NCI-H2029 treated with DMSO at 0.1 percent for 48 hours (cell line): ENCODE measurements at regions not wholly inside any gene's neighbourhood (a gene's known extent, or its start where the extent isn't known, plus 50 kb on each side); places are given as distances from the start of the nearest gene placed in this dataset.

Source experiments
- DNase-seq: peaks from one replicate; lab custom pipeline; 2025; lab: John Stamatoyannopoulos, UW

DNA sequence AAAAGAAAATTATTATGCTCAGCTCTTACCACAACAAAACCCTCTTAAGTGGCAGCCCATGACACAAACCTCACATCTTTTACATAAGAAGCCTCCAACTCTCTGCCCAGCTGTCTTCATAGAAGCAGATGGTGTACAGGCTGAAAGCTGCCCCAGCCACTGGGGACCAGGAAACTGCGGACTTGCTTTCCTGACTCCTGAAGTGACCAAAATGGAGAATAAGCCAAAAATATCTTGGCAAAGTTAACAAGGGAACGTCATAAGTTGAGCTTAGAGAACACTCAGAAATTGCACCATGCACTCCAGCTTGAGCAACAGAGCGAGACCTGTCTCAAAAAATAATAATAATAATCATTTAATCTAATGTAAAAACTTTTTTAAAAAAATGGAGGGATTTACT is 160.3 kb upstream of the CDYL start:
- DNase-seq = no peak

DNA sequence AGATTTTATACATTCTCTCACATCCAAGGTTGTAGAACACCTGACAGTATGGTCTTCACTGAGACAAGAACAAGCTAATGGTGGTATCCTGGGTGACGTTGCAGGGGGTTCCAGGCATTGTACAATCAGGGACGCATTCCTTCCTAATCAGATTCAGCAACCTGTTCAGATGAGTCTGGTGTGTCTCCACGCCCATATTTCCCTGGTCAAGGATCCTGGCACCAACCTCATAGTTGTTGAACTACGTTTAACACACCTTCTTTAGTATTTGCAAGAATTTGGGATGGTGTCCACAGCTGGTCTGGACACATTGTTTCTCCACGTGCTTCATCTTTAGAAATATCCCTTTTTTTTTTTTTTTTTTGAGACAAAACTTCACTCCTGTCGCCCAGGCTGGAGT is 161.0 kb upstream of the CDYL start:
- no peak for DNase-seq

DNA sequence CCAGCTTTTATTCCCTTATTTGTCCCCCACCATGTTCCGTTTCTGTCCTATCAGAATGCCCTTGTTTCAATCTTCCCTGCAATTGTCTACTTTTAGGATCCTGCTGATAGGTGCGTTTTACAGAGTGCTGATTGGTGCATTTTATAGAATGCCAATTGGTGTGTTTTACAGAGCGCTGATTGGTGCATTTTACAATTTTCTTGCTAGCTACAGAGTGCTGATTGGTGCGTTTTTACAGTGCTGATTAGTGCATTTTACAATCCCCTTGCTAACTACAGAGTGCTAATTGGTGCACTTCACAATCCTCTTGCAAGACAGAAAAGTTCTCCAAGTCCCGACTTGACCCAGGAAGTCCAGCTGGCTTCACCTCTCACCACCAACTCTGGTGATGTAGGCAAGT is 161.6 kb upstream of the CDYL start:
- DNase-seq = no peak

DNA sequence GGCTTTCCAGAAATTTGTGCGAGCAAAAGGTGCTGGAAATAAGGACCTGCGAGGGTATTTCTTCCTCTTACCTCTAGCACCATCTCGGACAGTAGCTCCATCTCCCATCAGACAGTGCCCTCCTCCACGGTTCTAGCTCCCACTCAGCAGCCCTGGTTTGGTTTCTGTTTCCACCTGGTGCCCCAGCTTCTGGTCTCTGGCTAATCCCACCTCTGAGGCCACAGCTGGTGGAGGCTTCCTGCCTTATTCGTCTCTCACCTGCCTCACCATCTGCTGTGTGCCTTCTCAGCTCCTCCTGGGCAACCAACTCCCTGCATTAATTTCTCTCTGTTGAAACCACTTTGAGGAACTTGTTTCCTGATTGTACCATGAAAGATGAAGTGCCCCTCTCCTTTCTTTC is 162.4 kb upstream of the CDYL start:
- DNase-seq = no peak

DNA sequence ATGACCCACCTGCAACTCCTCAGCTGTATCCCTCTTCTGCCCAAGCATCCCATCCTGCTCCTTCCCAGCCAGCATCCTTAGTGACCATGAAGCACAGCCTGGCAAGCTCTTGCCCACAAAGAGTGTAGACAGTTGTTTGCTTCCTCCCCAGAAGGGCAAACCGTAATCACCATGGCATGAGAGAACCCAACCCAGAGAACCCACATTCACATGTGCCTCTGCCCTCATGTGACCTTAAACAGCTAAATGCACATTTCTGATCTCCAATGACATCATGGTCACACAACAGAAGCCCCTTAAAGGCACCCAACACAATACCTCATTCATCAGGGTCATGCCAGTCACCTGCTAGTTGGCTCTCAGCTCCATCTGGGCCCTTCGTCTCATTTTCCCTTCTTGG is 162.8 kb upstream of the CDYL start:
- DNase-seq = no peak

- DNase-seq = no peak
These were observed 163.5 kb upstream of the CDYL start for GRCh38 chr6:4612636-4613171.

DNA sequence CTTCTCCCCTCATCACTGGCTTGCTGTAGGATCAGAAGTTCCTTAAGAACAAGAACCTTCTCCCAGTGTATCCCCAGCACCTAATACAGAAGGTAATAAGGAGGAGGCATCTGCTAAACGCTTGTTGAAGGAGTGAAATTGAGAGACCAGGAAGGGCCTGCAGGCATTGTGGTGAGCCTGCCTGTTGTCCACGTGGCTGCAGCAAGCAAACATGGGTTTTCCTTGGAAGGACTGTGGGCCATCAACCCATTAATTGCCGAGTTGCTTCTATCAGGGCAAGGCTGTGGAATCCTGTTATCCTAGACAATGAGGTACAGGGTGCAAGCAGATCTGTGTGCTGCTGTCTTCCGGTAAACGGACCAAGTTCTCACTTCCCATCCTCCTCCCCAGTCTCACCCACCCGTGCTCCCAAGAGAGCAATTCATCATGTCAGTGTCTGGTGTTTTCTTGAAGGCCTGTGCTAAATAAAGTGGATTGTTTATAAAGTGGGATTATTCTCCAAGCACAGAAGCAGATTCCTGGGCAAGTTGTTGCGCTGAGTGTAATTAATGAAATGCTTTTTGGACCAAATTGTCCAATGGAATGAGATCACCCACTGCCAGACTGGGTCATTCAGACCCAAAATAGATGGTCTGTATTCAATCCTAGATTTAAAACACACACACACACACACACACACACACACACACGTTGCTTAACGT is 164.6 kb upstream of the CDYL start:
- DNase-seq = no peak

DNA sequence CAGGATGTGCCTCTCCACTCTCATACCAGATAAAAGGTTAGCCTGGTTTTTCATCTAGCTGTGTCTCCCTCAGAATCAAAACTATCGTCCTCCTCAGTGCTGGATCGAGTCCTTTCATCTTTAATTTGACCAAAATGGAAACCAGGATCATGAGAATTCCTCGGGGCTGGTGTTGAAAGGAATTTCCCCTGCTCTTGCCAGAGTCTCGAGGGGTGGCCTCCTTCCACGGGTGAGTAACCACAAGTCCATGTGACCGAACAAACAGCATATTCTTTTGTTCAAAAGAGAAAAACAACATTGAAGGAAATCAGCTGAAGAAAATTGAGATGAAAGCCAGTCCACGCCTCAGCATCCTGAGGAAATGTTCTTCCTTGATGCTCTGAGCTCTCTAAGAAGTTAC is 165.9 kb upstream of the CDYL start:
- DNase-seq = no peak

- DNase-seq = no peak
These were observed 167.7 kb upstream of the CDYL start for GRCh38 chr6:4608361-4609115.

DNA sequence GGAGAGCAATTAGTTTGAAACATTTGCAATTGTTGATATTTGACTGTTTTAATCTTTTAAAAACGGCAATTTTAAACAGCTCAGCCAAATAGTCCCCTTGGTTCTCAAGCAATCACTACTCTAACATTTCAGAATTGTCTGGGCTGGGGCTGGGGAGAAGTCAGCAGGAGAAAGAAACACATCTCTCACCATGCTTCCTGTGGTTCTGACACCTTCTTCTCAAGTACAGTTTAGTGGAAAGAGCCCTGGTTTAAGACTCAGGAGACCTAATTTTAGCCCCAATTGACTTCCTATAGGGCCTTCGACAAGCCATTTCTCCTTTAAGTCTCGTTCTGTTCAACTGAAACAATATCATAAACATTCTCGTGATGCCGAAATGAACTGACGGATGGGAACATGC is 168.4 kb upstream of the CDYL start:
- DNase-seq = no peak

DNA sequence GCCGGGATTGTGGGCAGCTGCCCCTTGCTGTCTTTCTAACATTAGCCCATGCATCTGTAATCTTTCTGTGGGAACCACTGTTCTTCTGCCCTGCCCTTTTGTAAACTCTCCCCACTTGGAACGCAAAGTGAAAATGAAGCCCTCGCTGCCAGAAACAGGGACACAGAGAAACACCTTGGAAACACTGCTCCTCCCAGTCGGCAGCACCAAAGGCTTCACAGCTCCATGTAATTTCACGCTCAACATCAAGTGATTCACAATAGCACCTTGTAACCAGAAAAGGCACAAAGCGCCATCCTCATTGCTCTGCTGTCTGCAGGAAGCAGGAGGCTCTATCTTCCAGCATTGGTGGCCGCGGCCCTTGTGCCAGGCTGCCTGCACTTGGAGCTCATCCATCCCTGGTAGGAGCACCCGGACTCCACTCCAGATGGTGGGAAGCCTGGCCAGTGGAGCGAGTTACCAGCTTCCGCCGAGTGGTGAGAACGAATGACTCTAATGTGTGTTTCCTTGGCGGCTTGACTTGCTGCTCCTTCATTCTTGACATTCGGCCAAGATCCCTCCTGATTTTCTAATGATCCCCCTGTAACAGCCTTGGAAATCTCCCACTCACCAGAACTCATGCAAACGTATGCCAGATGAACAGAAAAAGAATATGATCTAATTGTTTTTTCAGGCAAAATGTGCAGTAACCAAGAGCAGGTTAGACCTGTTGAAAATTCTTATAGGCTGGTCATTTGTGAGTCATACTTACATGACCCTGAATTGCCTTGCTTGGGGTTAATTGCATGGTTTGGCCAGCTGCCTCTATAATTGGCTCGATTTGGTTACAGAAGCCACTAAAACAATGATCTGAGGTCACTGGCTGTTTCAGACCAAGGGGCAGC is 169.1 kb upstream of the CDYL start:
- DNase-seq = peak; percentile 64

DNA sequence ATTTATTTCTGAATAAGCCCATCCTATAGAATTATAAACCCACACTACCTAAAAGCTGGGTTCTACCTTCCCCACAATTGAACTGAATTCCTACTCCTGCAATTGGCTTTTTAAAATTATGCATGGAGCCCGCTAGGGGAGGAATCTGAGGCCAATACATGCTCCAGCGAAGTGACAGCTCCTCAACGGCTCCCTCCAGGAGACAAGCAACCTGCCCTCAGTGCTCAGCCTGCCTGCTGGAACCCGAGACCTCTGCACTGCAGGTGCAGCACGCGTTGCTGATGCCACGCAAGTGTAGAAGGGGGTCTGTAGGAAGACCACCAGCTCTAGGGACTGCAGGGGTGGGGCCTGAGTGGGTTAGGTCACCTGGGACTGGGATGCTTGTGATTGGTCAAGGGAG is 170.2 kb upstream of the CDYL start:
- no peak for DNase-seq

GRCh38 chr6:4603856-4604369 is 172.3 kb upstream of the CDYL start:
- DNase-seq = no peak

- DNase-seq = no peak
These were observed 172.9 kb upstream of the CDYL start for GRCh38 chr6:4603291-4603690.

GRCh38 chr6:4599924-4600323 is 176.3 kb upstream of the CDYL start:
- no peak for DNase-seq

GRCh38 chr6:4598384-4598995 is 177.7 kb upstream of the CDYL start:
- DNase-seq = no peak

- no peak for DNase-seq
These were observed 182.3 kb upstream of the CDYL start for GRCh38 chr6:4593951-4594350.

- DNase-seq = no peak
These were observed 184.2 kb upstream of the CDYL start for GRCh38 chr6:4592026-4592425.

DNA sequence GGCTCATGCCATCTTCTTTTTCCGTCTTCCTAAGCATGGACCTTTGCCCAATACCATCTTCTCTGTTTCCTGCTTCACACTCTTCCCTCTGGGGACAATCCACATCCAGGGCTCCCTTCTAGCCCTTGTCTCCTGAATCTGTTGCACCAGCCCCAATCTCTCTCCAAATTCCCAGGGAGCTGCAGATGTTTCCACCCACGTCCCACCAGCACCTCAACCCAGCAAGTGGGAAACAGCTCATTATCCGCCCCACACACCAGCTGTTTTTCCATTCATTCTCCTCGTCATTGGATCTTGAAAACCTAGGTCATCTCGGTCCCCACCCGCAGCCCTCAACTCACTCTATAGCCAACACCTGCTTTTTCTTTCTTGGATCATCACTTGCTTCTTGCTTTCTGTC is 185.0 kb upstream of the CDYL start:
- no peak for DNase-seq

- no peak for DNase-seq
These were observed 186.9 kb upstream of the CDYL start for GRCh38 chr6:4589295-4589694.

DNA sequence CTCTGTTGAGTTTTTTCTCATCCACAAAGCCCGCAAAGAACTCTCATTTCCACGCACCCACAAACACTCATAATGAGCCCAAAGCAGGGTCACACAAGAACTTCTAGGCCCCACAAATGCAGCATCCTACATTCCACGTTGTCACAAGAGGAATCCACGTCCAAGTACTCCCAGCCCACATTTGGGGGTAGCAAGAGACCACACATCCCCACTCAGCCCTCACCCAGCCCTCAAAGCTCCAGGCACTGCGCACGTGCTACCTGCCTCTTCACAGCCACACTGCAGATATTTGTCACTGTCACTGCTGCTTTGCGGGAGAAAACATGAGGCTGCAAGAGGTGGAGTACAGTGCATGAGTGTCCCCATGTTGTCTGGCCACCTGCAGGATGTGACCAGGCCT is 187.6 kb upstream of the CDYL start:
- no peak for DNase-seq

- no peak for DNase-seq
These were observed 188.0 kb upstream of the CDYL start for GRCh38 chr6:4588163-4588562.
